Vagina (tissue), 2 donors: ENCODE measurements at regions not wholly inside any gene's neighbourhood (a gene's known extent, or its start where the extent isn't known, plus 50 kb on each side); places are given as distances from the start of the nearest gene placed in this dataset.
A peak's percentile ranks its signal among the peaks of the same experiment; 100 is the strongest.

ENCODE experiments used
- DNase-seq, 2 donors: peaks; one replicate each; pipeline ENCODE4 v3.0.0-alpha.2; 2017; ENCODE audit errors: extremely low spot score in 2 of 2
- H3K27ac ChIP-seq: fragments of 200-600 bp; sonication (generic); one replicate; pipeline ENCODE4 v1.5.1; 2019
- H3K27me3 ChIP-seq: fragments of 200-600 bp; sonication (generic); one replicate; pipeline ENCODE4 v1.5.1; 2019
- H3K36me3 ChIP-seq, 2 donors: fragments of 200-600 bp; sonication (generic); one replicate each; pipeline ENCODE4 v1.5.1; 2017 to 2019
- H3K4me1 ChIP-seq: fragments of 200-600 bp; sonication (generic); one replicate; pipeline ENCODE4 v1.5.1; 2019
- H3K4me3 ChIP-seq, 2 donors: fragments of 200-600 bp; sonication (generic); 1 replicate in 1 of 2; 2 replicates in 1 of 2; pipeline ENCODE4 v1.5.1; 2016 to 2019
- H3K9me3 ChIP-seq: fragments of 200-600 bp; sonication (generic); one replicate; pipeline ENCODE4 v1.5.1; 2019
- POLR2A ChIP-seq, 2 donors: fragments of 450-650 bp; IDR thresholded peaks; one replicate each; pipeline ENCODE4 v1.6.1; 2017; ENCODE audit warnings: antibody characterized with exemption in 2 of 2, mild to moderate bottlenecking in 2 of 2, moderate library complexity in 2 of 2
- POLR2AphosphoS5 ChIP-seq, 2 donors: sonication (generic); formaldehyde crosslinking; IDR thresholded peaks; one replicate each; pipeline ENCODE4 v1.9.0; 2017; ENCODE audit warnings: antibody characterized with exemption in 2 of 2, mild to moderate bottlenecking in 2 of 2, low read depth in 1 of 2; ENCODE audit not compliant: insufficient read depth in 1 of 2
- intact Hi-C: fragments of 100-400 bp; cut with DNase I; formaldehyde crosslinking; loops from one replicate; pipeline ENCODE4 v1.15.1; 2023
- TF ChIP-seq, protein P1 (sequence below), 3 experiments: fragments of 450-650 bp in 2 of 3; fragments of 200-600 bp in 1 of 3; sonication (generic) in 1 of 3; IDR thresholded peaks; one replicate each; pipeline ENCODE4 v1.5.1; 2017 to 2019; ENCODE audit warnings: antibody characterized with exemption in 3 of 3, mild to moderate bottlenecking in 2 of 3, moderate library complexity in 2 of 3

DNA sequence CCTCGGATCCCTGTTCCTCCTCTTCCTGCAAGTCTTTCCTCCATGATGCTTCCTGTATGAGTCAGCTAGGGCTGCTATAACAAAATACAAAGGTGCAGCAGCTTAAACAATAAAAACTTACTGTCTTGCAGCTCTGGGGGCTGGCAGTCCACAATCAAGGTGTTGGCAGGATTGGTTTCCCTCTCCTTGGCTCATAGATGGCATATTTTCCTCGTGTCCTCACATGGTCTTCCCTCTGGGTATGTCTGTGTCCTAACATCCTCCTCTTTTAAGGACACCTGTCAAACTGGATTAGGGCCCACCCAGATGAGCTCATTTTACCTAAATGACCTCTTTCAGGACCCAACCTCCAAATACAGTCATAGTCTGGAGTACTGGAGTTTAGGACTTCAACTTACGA, 117.5 kb downstream of the MED10 start:
- TF ChIP-seq POLR2A (IDR thresholded peaks at IDR 0.05) (no peak), POLR2AphosphoS5 (IDR thresholded peaks at IDR 0.05; ENCODE audit: insufficient read depth in 1 of 2, low read depth in 1 of 2) (no peak)
- TF ChIP-seq, protein P1, sequence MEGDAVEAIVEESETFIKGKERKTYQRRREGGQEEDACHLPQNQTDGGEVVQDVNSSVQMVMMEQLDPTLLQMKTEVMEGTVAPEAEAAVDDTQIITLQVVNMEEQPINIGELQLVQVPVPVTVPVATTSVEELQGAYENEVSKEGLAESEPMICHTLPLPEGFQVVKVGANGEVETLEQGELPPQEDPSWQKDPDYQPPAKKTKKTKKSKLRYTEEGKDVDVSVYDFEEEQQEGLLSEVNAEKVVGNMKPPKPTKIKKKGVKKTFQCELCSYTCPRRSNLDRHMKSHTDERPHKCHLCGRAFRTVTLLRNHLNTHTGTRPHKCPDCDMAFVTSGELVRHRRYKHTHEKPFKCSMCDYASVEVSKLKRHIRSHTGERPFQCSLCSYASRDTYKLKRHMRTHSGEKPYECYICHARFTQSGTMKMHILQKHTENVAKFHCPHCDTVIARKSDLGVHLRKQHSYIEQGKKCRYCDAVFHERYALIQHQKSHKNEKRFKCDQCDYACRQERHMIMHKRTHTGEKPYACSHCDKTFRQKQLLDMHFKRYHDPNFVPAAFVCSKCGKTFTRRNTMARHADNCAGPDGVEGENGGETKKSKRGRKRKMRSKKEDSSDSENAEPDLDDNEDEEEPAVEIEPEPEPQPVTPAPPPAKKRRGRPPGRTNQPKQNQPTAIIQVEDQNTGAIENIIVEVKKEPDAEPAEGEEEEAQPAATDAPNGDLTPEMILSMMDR (IDR thresholded peaks at IDR 0.05), result no peak
- H3K27ac ChIP-seq, result no peak overlapping the region
- intact Hi-C loops, result no loop called here
- H3K4me3 ChIP-seq, result no peak overlapping the region
- H3K9me3 ChIP-seq, result no peaks in the 10 kb centered on the region
- H3K36me3 ChIP-seq, result no peaks in the 10 kb centered on the region
- DNase-seq, result no peak
- peaks cover 10% of the 10 kb centered on the region for H3K4me1 ChIP-seq
- no peaks in the 10 kb centered on the region for H3K27me3 ChIP-seq

DNA sequence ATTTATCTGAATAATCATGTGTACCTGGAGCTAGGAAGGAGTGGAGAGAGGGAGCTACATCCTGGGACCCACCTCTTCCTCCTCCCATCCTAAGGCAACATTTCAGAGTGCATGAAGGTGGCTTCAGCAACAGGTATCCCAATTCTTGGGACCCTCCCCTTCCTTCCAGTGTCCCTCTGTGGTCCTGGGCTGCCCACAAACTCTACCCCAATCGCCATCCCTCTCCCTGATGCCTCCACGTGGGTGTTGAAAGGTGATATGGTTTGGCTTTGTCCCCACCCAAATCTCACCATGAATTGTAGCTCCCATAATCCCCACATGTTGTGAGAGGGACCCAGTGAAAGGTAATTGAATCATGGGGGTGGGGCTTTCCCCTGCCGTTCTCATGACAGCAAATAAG, 121.4 kb downstream of the MED10 start:
- Histone ChIP-seq H3K27ac (no peak overlapping the region), H3K36me3 (no peaks in the 10 kb centered on the region), H3K9me3 (no peaks in the 10 kb centered on the region), H3K4me3 (no peak overlapping the region), H3K27me3 (no peaks in the 10 kb centered on the region), H3K4me1 (peaks cover 10% of the 10 kb centered on the region)
- TF ChIP-seq, protein P1 (IDR thresholded peaks at IDR 0.05), result no peak
- no peak for TF ChIP-seq POLR2AphosphoS5 (IDR thresholded peaks at IDR 0.05; ENCODE audit: insufficient read depth in 1 of 2, low read depth in 1 of 2)
- TF ChIP-seq POLR2A (IDR thresholded peaks at IDR 0.05), result no peak
- intact Hi-C loops, result no loop called here
- peak; percentile 22 to 62 for DNase-seq

DNA sequence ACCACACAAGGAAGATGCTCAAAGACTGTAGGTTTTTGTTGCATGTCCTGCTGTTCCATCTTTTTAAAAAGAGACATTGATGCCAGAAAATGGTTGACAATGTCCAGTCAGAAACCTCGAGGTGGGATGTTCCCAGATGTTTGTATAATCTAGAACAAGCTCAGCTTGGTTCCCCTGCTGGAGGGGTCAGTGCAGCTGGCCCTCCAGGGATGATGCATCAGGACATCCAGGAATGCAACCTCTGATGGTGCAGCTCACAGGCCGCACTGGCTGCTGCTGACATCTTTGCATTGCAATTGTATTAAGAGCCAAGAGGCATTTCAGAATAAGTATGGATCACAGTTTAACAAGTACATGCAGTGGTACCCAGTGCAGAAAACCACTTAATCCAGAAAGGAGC, 122.4 kb downstream of the MED10 start:
- Histone ChIP-seq H3K27me3 (no peaks in the 10 kb centered on the region), H3K27ac (no peak overlapping the region), H3K4me1 (peaks cover 5% of the 10 kb centered on the region), H3K36me3 (no peaks in the 10 kb centered on the region), H3K9me3 (no peaks in the 10 kb centered on the region), H3K4me3 (no peak overlapping the region)
- intact Hi-C loops, result no loop called here
- TF ChIP-seq, protein P1 (IDR thresholded peaks at IDR 0.05), result no peak
- TF ChIP-seq POLR2A (IDR thresholded peaks at IDR 0.05) (no peak), POLR2AphosphoS5 (IDR thresholded peaks at IDR 0.05; ENCODE audit: insufficient read depth in 1 of 2, low read depth in 1 of 2) (no peak)
- DNase-seq, result peak in 1 of 2 donors; percentile 67

DNA sequence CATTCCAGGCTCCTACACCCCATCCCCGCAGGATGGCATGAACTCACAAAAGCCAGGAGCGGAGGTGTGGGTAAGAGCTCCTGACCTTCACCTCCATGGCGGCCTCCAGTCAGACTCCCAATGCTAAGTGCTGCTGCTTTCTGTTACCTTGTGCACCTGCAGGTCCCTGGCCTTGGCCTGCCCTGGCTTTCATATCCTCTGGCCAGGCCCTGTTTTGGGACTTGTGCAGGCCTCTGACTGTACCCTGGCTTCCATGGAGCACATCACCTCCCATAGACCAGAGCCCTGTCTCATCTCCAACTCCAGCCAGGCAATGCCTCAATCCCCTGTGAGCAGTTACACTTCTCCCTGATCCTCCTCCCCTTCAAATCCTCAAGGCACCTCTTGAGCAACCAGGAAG, 124.5 kb downstream of the MED10 start:
- H3K27ac ChIP-seq, result no peak overlapping the region
- H3K36me3 ChIP-seq, result no peaks in the 10 kb centered on the region
- H3K27me3 ChIP-seq, result no peaks in the 10 kb centered on the region
- intact Hi-C loops, result no loop called here
- no peak overlapping the region for H3K4me3 ChIP-seq
- TF ChIP-seq POLR2A (IDR thresholded peaks at IDR 0.05), result no peak
- TF ChIP-seq, protein P1 (IDR thresholded peaks at IDR 0.05), result no peak
- no peak for TF ChIP-seq POLR2AphosphoS5 (IDR thresholded peaks at IDR 0.05; ENCODE audit: insufficient read depth in 1 of 2, low read depth in 1 of 2)
- DNase-seq, result no peak
- H3K9me3 ChIP-seq, result no peaks in the 10 kb centered on the region
- H3K4me1 ChIP-seq, result no peaks in the 10 kb centered on the region

DNA sequence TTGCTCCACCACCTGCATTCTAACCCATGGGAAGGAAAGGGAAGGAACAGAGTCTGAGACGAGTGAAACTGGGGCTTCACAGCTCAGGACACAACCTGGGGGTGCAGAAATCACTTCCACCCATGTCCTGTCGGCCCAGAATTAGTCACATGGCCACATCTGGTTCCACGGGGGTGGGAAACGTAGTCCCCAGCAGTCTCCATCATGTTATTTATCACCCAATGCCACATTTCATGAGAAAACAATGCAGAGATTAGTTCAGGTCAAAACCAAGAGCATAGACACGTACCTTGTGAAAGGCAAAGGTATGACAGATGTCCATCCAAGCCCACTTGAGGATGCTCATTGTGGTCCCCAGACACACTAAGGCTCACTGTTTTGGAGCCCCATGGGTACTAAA, 125.1 kb downstream of the MED10 start:
- intact Hi-C loops, result no loop called here
- H3K4me1 ChIP-seq, result no peaks in the 10 kb centered on the region
- no peak overlapping the region for H3K4me3 ChIP-seq
- TF ChIP-seq POLR2AphosphoS5 (IDR thresholded peaks at IDR 0.05; ENCODE audit: insufficient read depth in 1 of 2, low read depth in 1 of 2) (no peak), POLR2A (IDR thresholded peaks at IDR 0.05) (no peak)
- TF ChIP-seq, protein P1 (IDR thresholded peaks at IDR 0.05), result no peak
- no peaks in the 10 kb centered on the region for H3K9me3 ChIP-seq
- DNase-seq, result no peak
- no peaks in the 10 kb centered on the region for H3K27me3 ChIP-seq
- H3K27ac ChIP-seq, result no peak overlapping the region
- no peaks in the 10 kb centered on the region for H3K36me3 ChIP-seq
